SHP77 treated with DMSO at 0.1 percent for 48 hours (cell line): ENCODE measurements at regions not wholly inside any gene's neighbourhood (a gene's known extent, or its start where the extent isn't known, plus 50 kb on each side); places are given as distances from the start of the nearest gene placed in this dataset.
"Not testable (repeated sequence)": the region's sequence is repeated elsewhere in the genome, so short reads cannot be mapped to it uniquely, and the experiment has no call there.

Experiments used
- DNase-seq: peaks from one replicate; lab custom pipeline; 2025; lab: John Stamatoyannopoulos, UW

- DNase-seq: no peak
Observed at GRCh38 chr10:2627969-2628368, 439.4 kb upstream of the PFKP start.

GRCh38 chr10:2625094-2625493 is 442.3 kb upstream of the PFKP start:
- no peak for DNase-seq

GRCh38 chr10:2623675-2624274 is 443.6 kb upstream of the PFKP start:
- DNase-seq: no peak

GRCh38 chr10:2620827-2621521 is 446.4 kb upstream of the PFKP start:
- no peak for DNase-seq

- DNase-seq: no peak
Observed at GRCh38 chr10:2619916-2620315, 447.4 kb upstream of the PFKP start.

GRCh38 chr10:2619472-2619871 is 447.9 kb upstream of the PFKP start:
- DNase-seq: no peak

- no peak for DNase-seq
Observed at GRCh38 chr10:2618690-2619089, 448.7 kb upstream of the PFKP start.

- DNase-seq: no peak
Observed at GRCh38 chr10:2616215-2616614, 451.1 kb upstream of the PFKP start.

GRCh38 chr10:2611603-2612002 is 455.7 kb upstream of the PFKP start:
- DNase-seq: no peak

- no peak for DNase-seq
Observed at GRCh38 chr10:2610946-2611345, 456.4 kb upstream of the PFKP start.

GRCh38 chr10:2604891-2605290 is 462.5 kb upstream of the PFKP start:
- no peak for DNase-seq

- DNase-seq: no peak
Observed at GRCh38 chr10:2599571-2599970, 467.8 kb upstream of the PFKP start.

GRCh38 chr10:2592360-2593160 is 474.8 kb upstream of the PFKP start:
- no peak for DNase-seq

GRCh38 chr10:2589196-2589595 is 478.2 kb upstream of the PFKP start:
- no peak for DNase-seq

- DNase-seq: no peak
Observed at GRCh38 chr10:2584385-2584784, 483.0 kb upstream of the PFKP start.

- no peak for DNase-seq
Observed at GRCh38 chr10:2576892-2577291, 490.5 kb upstream of the PFKP start.

GRCh38 chr10:2575460-2575859 is 491.9 kb upstream of the PFKP start:
- no peak for DNase-seq

GRCh38 chr10:2572611-2573010 is 494.7 kb upstream of the PFKP start:
- DNase-seq: no peak

GRCh38 chr10:2556883-2557282 is 510.5 kb upstream of the PFKP start:
- no peak for DNase-seq

- DNase-seq: no peak
Observed at GRCh38 chr10:2548071-2548470, 519.3 kb upstream of the PFKP start.

GRCh38 chr10:2547606-2548005 is 519.7 kb upstream of the PFKP start:
- no peak for DNase-seq

GRCh38 chr10:2546894-2547293 is 520.5 kb upstream of the PFKP start:
- not testable (repeated sequence) for DNase-seq

GRCh38 chr10:2543974-2544373 is 523.4 kb upstream of the PFKP start:
- DNase-seq: no peak
